HCT116 (cell line): ENCODE measurements at regions not wholly inside any gene's neighbourhood (a gene's known extent, or its start where the extent isn't known, plus 50 kb on each side); places are given as distances from the start of the nearest gene placed in this dataset.

Source experiments
- ATAC-seq: fragments of 200-7000 bp; cut with Tn5 transposase; 2 replicates; pipeline ENCODE4 v1.9.1; 2020; ENCODE audit warnings: mild to moderate bottlenecking, moderate library complexity
- BruUV-seq: library from RNA; stranded (reverse); fragments of 400-500 nt; replicated peaks from 2 replicates; lab custom pipeline; 2021; lab: Mats Ljungman, UMichigan
- CTCF ChIA-PET: fragments of 300-600 bp; sonication (Branson Sonifier 250); formaldehyde crosslinking; loops from one replicate; lab custom pipeline; 2021; ENCODE audit warnings: antibody characterized with exemption; lab: Charles Lee
- POLR2A ChIA-PET: fragments of 300-600, 350-600 bp; sonication (Branson Sonifier 250); formaldehyde crosslinking; loops from one replicate; lab custom pipeline; 2021; ENCODE audit warnings: antibody characterized with exemption; lab: Charles Lee
- RAD21 ChIA-PET, 2 experiments: fragments of 300-600 bp; sonication (Branson Sonifier 250); formaldehyde crosslinking; loops; one replicate each; lab custom pipeline; 2023; ENCODE audit warnings: low total read pairs in 2 of 2; ENCODE audit not compliant: uncharacterized antibody in 2 of 2, unreplicated experiment in 2 of 2, low non-redundant PET in 1 of 2; lab: Charles Lee
- DNase-seq: peaks from one replicate; pipeline ENCODE4 v3.0.0-alpha.2; 2010; ENCODE audit warnings: low read depth, low spot score
- H2AFZ ChIP-seq: fragments of 200-600 bp; shearing (Covaris generic), sonication (generic); 2 replicates; pipeline ENCODE4 v1.6.1; 2017; ENCODE audit warnings: low read depth, mixed run types, mixed read lengths, antibody characterized with exemption, low read length; ENCODE audit not compliant: poor library complexity, severe bottlenecking
- H3K27ac ChIP-seq: 2 replicates; pipeline ENCODE4 v1.5.1; 2012; ENCODE audit warnings: low read depth, low read length
- H3K27me3 ChIP-seq: fragments of 200-600 bp; sonication (generic); 2 replicates; pipeline ENCODE4 v1.6.1; 2016; ENCODE audit warnings: mixed run types, low read length, mixed read lengths; ENCODE audit not compliant: insufficient read depth
- H3K36me3 ChIP-seq, 2 experiments: fragments of 200-500 bp in 1 of 2; fragments of 200-600 bp in 1 of 2; sonication (Bioruptor generic) in 1 of 2; sonication (generic) in 1 of 2; 2 replicates each; pipeline versions ENCODE4 v1.5.1 to v1.6.1; 2014 to 2016; ENCODE audit warnings: low read length in 2 of 2, inconsistent platforms in 1 of 2, mixed read lengths in 1 of 2, mixed run types in 1 of 2; ENCODE audit not compliant: insufficient read depth in 2 of 2, control insufficient read depth in 1 of 2
- H3K4me1 ChIP-seq, 2 experiments: fragments of 200-600 bp in 1 of 2; sonication (generic) in 1 of 2; 2 replicates each; pipeline versions ENCODE4 v1.5.1 to v1.6.1; 2012 to 2017; ENCODE audit warnings: low read length in 2 of 2, inconsistent platforms in 1 of 2, mild to moderate bottlenecking in 1 of 2, mixed read lengths in 1 of 2, mixed run types in 1 of 2, moderate library complexity in 1 of 2; ENCODE audit not compliant: insufficient read depth in 2 of 2, control insufficient read depth in 1 of 2
- H3K4me2 ChIP-seq: fragments of 200-600 bp; sonication (generic); 2 replicates; pipeline ENCODE4 v1.6.1; 2017; ENCODE audit warnings: mixed run types, low read length, mixed read lengths
- H3K4me3 ChIP-seq, 2 experiments: fragments of 200-600 bp in 1 of 2; sonication (generic) in 1 of 2; replicated peaks in 1 of 2; 2 replicates each; pipeline ENCODE4 v1.5.1; 2011 to 2016; ENCODE audit warnings: low read length in 2 of 2, control low read depth in 1 of 2, low read depth in 1 of 2, mild to moderate bottlenecking in 1 of 2, mixed read lengths in 1 of 2, mixed run types in 1 of 2
- H3K79me2 ChIP-seq: fragments of 200-600 bp; sonication (generic); 2 replicates; pipeline ENCODE4 v1.6.1; 2017; ENCODE audit warnings: mild to moderate bottlenecking, mixed run types, low read length, moderate library complexity, mixed read lengths; ENCODE audit not compliant: insufficient read depth
- H3K9ac ChIP-seq: fragments of 200-600 bp; sonication (generic); 2 replicates; pipeline ENCODE4 v1.6.1; 2016; ENCODE audit warnings: low read length, mixed read lengths
- H3K9me2 ChIP-seq: fragments of 200-600 bp; sonication (generic), shearing (Covaris generic); 2 replicates; pipeline ENCODE4 v1.6.1; 2017; ENCODE audit warnings: mixed run types, mild to moderate bottlenecking, moderate library complexity; ENCODE audit not compliant: insufficient read depth
- H3K9me3 ChIP-seq, 2 experiments: fragments of 200-500 bp in 1 of 2; fragments of 200-600 bp in 1 of 2; sonication (Bioruptor generic) in 1 of 2; sonication (generic) in 1 of 2; 2 replicates each; pipeline ENCODE4 v1.6.1; 2014 to 2017; ENCODE audit warnings: low read length in 2 of 2, mixed read lengths in 2 of 2, inconsistent platforms in 1 of 2, low read depth in 1 of 2, mild to moderate bottlenecking in 1 of 2, mixed run types in 1 of 2, moderate library complexity in 1 of 2; ENCODE audit not compliant: control insufficient read depth in 1 of 2, insufficient read depth in 1 of 2
- H4K20me1 ChIP-seq: fragments of 200-600 bp; sonication (generic), shearing (Covaris generic); 2 replicates; pipeline ENCODE4 v1.6.1; 2017; ENCODE audit warnings: mixed run types, mild to moderate bottlenecking, moderate library complexity; ENCODE audit not compliant: insufficient read depth
- ATF3 ChIP-seq: IDR thresholded peaks from 2 replicates; pipeline ENCODE4 v1.6.1; 2012
- CBX3 ChIP-seq: IDR thresholded peaks from 2 replicates; pipeline ENCODE4 v1.6.1; 2012; ENCODE audit warnings: low read depth
- CEBPB ChIP-seq: IDR thresholded peaks from 2 replicates; pipeline ENCODE4 v1.6.1; 2012; ENCODE audit warnings: low read depth
- EGR1 ChIP-seq: IDR thresholded peaks from 2 replicates; pipeline ENCODE4 v1.6.1; 2012; ENCODE audit warnings: low read depth
- ELF1 ChIP-seq: IDR thresholded peaks from 2 replicates; pipeline ENCODE4 v1.6.1; 2012; ENCODE audit warnings: low read depth, borderline replicate concordance
- EZH2phosphoT487 ChIP-seq: fragments of 200-600 bp; IDR thresholded peaks from 2 replicates; pipeline ENCODE4 v1.6.1; 2018; ENCODE audit warnings: antibody characterized with exemption, borderline replicate concordance
- MAX ChIP-seq: IDR thresholded peaks from 2 replicates; pipeline ENCODE4 v1.6.1; 2012
- POLR2A ChIP-seq: IDR thresholded peaks from 2 replicates; pipeline ENCODE4 v1.7.0; 2011; ENCODE audit warnings: borderline replicate concordance; ENCODE audit not compliant: insufficient read depth, insufficient read length; ENCODE audit errors: extremely low read depth
- POLR2AphosphoS5 ChIP-seq: IDR thresholded peaks from 2 replicates; pipeline ENCODE4 v1.6.1; 2011; ENCODE audit warnings: mild to moderate bottlenecking, low read depth, low read length, moderate library complexity
- RAD21 ChIP-seq: IDR thresholded peaks from 2 replicates; pipeline ENCODE4 v1.6.1; 2012; ENCODE audit warnings: low read depth, mild to moderate bottlenecking
- REST ChIP-seq: IDR thresholded peaks from 2 replicates; pipeline ENCODE4 v1.6.1; 2012; ENCODE audit warnings: low read depth
- SIN3A ChIP-seq: IDR thresholded peaks from 2 replicates; pipeline ENCODE4 v1.6.1; 2012; ENCODE audit warnings: low read depth
- SP1 ChIP-seq: IDR thresholded peaks from 2 replicates; pipeline ENCODE4 v1.6.1; 2012; ENCODE audit warnings: low read depth
- SRF ChIP-seq: IDR thresholded peaks from 2 replicates; pipeline ENCODE4 v1.6.1; 2012; ENCODE audit warnings: low read depth
- TCF7L2 ChIP-seq: IDR thresholded peaks from 2 replicates; pipeline ENCODE4 v1.7.0; 2011; ENCODE audit warnings: borderline replicate concordance, inconsistent platforms; ENCODE audit not compliant: insufficient read depth, insufficient read length; ENCODE audit errors: extremely low read depth
- YY1 ChIP-seq: IDR thresholded peaks from 2 replicates; pipeline ENCODE4 v1.6.1; 2011; ENCODE audit warnings: low read length, low read depth, moderate library complexity, mild to moderate bottlenecking; ENCODE audit not compliant: insufficient replicate concordance; ENCODE audit errors: extremely low read depth
- ZFX ChIP-seq: fragments of 450-650 bp; IDR thresholded peaks from 2 replicates; pipeline ENCODE4 v1.6.1; 2017
- intact Hi-C: fragments of 100-400 bp; cut with micrococcal nuclease; formaldehyde crosslinking; loops from 2 replicates; pipeline ENCODE4 v1.10.0; 2022
- TF ChIP-seq, protein P1 (sequence below), 3 experiments: fragments of 200-600 bp in 1 of 3; sonication (generic) in 1 of 3; IDR thresholded peaks in 2 of 3; conservative IDR thresholded peaks in 1 of 3; 2 replicates each; pipeline ENCODE4 v1.5.1; 2012 to 2017; ENCODE audit warnings: low read depth in 2 of 3, low read length in 2 of 3, antibody characterized with exemption in 1 of 3, borderline replicate concordance in 1 of 3, control low read depth in 1 of 3, mild to moderate bottlenecking in 1 of 3, mixed read lengths in 1 of 3, mixed run types in 1 of 3, moderate library complexity in 1 of 3; ENCODE audit not compliant: insufficient read depth in 1 of 3

GRCh38 chr2:71852141-71852711 is 295.4 kb downstream of the CYP26B1 start:
- Histone ChIP-seq H3K9ac (no peak overlapping the region), H3K9me2 (no peaks in the 10 kb centered on the region), H3K4me1 (no peaks in the 10 kb centered on the region), H4K20me1 (no peaks in the 10 kb centered on the region), H3K9me3 (no peaks in the 10 kb centered on the region; a peak in 1 of 4 replicates), H2AFZ (no peak overlapping the region), H3K27me3 (no peaks in the 10 kb centered on the region), H3K79me2 (no peaks in the 10 kb centered on the region), H3K4me3 (no peak overlapping the region), H3K4me2 (no peak overlapping the region), H3K27ac (no peak overlapping the region)
- ChIA-PET POLR2A (no interaction called here), CTCF (no interaction called here), RAD21 (no interaction called here)
- intact Hi-C loops = no loop called here
- BruUV-seq = no TSS peak
- TF ChIP-seq RAD21 (no peak), CEBPB (no peak), CBX3 (no peak), POLR2AphosphoS5 (no peak), SRF (no peak), SIN3A (no peak), MAX (no peak), EZH2phosphoT487 (no peak), ZFX (no peak), EGR1 (no peak), ELF1 (no peak), TCF7L2 (no peak), YY1 (no peak), REST (no peak), POLR2A (no peak), ATF3 (no peak), SP1 (no peak)
- TF ChIP-seq, protein P1, sequence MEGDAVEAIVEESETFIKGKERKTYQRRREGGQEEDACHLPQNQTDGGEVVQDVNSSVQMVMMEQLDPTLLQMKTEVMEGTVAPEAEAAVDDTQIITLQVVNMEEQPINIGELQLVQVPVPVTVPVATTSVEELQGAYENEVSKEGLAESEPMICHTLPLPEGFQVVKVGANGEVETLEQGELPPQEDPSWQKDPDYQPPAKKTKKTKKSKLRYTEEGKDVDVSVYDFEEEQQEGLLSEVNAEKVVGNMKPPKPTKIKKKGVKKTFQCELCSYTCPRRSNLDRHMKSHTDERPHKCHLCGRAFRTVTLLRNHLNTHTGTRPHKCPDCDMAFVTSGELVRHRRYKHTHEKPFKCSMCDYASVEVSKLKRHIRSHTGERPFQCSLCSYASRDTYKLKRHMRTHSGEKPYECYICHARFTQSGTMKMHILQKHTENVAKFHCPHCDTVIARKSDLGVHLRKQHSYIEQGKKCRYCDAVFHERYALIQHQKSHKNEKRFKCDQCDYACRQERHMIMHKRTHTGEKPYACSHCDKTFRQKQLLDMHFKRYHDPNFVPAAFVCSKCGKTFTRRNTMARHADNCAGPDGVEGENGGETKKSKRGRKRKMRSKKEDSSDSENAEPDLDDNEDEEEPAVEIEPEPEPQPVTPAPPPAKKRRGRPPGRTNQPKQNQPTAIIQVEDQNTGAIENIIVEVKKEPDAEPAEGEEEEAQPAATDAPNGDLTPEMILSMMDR (IDR thresholded peaks at IDR 0.05 in 2 of 3, conservative IDR thresholded peaks at IDR 0.05 in 1 of 3; ENCODE audit: borderline replicate concordance in 1 of 3, insufficient read depth in 1 of 3, low read depth in 2 of 3, low read length in 2 of 3) = no peak
- TF ChIP-seq, all 23 proteins: peak for 0
- H3K36me3 ChIP-seq = no peaks in the 10 kb centered on the region
- no peak for ATAC-seq
- no peak for DNase-seq
